Hepatocyte (in vitro differentiated cells): ENCODE measurements at regions not wholly inside any gene's neighbourhood (a gene's known extent, or its start where the extent isn't known, plus 50 kb on each side); places are given as distances from the start of the nearest gene placed in this dataset.

Experiments used
- EZH2 ChIP-seq: fragments of 200-600 bp; sonication (generic); IDR thresholded peaks from 2 replicates; pipeline ENCODE4 v1.6.1; 2016; ENCODE audit warnings: antibody characterized with exemption, mild to moderate bottlenecking, borderline replicate concordance
- EZH2phosphoT487 ChIP-seq: fragments of 200-600 bp; sonication (generic); IDR thresholded peaks from one replicate; pipeline ENCODE4 v1.6.1; 2018; ENCODE audit warnings: antibody characterized with exemption, mild to moderate bottlenecking, low read depth, moderate library complexity; ENCODE audit not compliant: unreplicated experiment, severe bottlenecking
- TF ChIP-seq, protein P1 (sequence below): fragments of 200-600 bp; sonication (generic); IDR thresholded peaks from 2 replicates; pipeline ENCODE4 v1.5.1; 2016; ENCODE audit warnings: antibody characterized with exemption, mild to moderate bottlenecking; ENCODE audit not compliant: poor library complexity

- no peak for TF ChIP-seq EZH2
- TF ChIP-seq, protein P1, sequence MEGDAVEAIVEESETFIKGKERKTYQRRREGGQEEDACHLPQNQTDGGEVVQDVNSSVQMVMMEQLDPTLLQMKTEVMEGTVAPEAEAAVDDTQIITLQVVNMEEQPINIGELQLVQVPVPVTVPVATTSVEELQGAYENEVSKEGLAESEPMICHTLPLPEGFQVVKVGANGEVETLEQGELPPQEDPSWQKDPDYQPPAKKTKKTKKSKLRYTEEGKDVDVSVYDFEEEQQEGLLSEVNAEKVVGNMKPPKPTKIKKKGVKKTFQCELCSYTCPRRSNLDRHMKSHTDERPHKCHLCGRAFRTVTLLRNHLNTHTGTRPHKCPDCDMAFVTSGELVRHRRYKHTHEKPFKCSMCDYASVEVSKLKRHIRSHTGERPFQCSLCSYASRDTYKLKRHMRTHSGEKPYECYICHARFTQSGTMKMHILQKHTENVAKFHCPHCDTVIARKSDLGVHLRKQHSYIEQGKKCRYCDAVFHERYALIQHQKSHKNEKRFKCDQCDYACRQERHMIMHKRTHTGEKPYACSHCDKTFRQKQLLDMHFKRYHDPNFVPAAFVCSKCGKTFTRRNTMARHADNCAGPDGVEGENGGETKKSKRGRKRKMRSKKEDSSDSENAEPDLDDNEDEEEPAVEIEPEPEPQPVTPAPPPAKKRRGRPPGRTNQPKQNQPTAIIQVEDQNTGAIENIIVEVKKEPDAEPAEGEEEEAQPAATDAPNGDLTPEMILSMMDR: no peak
- TF ChIP-seq EZH2phosphoT487: no peak
These were observed 386.9 kb upstream of the MAOA start for GRCh38 chrX:43269201-43269600.
